IMR-90 (cell line): ENCODE measurements at regions not wholly inside any gene's neighbourhood (a gene's known extent, or its start where the extent isn't known, plus 50 kb on each side); places are given as distances from the start of the nearest gene placed in this dataset.

ENCODE experiments used
- BHLHE40 ChIP-seq: fragments of 150-350 bp; IDR thresholded peaks from 2 replicates; pipeline ENCODE4 v1.6.1; 2016; ENCODE audit warnings: mild to moderate bottlenecking, low read depth, low read length
- CHD1 ChIP-seq: IDR thresholded peaks from 2 replicates; pipeline ENCODE4 v1.6.1; 2012; ENCODE audit warnings: low read depth, low read length, improper control_type of control experiment
- CTCF ChIP-seq: conservative IDR thresholded peaks from 2 replicates; pipeline ENCODE4 v1.5.1; 2012; ENCODE audit warnings: mild to moderate bottlenecking, low read depth, low read length, improper control_type of control experiment
- ELK1 ChIP-seq: fragments of 150-350 bp; IDR thresholded peaks from 2 replicates; pipeline ENCODE4 v1.6.1; 2016; ENCODE audit warnings: low read depth, mild to moderate bottlenecking, low read length, moderate library complexity, borderline replicate concordance
- MXI1 ChIP-seq: IDR thresholded peaks from 2 replicates; pipeline ENCODE4 v1.6.1; 2012; ENCODE audit warnings: low read depth, mild to moderate bottlenecking, low read length, moderate library complexity, borderline replicate concordance
- POLR2A ChIP-seq: IDR thresholded peaks from 2 replicates; pipeline ENCODE4 v1.6.1; 2012; ENCODE audit warnings: mild to moderate bottlenecking, low read depth, low read length
- SMC3 ChIP-seq: fragments of 150-350 bp; IDR thresholded peaks from 2 replicates; pipeline ENCODE4 v1.6.1; 2016; ENCODE audit warnings: low read depth, mild to moderate bottlenecking, antibody characterized with exemption, low read length, moderate library complexity
- TF ChIP-seq, protein P1 (sequence below): fragments of 150-350 bp; IDR thresholded peaks from 2 replicates; pipeline ENCODE4 v1.6.1; 2017; ENCODE audit warnings: mild to moderate bottlenecking, antibody characterized with exemption, low read length, low read depth

DNA sequence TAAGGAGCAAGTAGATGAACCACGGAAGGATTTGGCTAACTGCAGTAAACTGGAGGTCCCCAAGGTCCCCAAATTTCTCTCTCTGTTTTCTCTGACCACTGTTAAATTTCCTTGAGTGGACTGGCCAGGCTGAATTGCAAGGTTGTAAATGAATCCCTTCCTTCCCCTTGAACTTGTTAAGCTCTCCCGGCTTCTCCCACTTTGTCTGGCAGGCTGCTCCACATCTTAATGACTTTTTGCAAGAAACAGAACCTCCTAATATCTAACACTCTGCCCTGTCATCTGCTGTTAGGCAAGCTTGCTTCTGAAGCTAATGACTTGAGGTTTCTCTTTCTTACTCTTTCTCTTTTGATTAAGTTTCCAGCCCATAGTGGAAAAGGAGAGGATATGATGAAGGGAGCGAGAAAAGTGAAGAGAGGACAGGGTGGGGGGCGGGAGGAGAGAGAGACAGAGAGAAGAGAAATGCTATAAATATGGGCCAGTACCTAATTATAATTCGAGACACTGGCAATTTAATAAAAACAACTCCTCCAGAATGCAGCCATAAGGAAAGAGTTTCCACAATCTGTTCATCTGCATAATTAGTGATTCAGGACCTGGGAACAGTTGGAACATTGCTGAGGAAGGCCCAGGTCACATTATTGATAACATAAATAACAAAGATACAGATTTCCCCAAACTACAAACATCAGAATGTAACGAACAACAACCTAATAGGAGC is 437.3 kb upstream of the MPDZ start:
- no peak for TF ChIP-seq ELK1
- no peak for TF ChIP-seq CTCF
- no peak for TF ChIP-seq MXI1
- no peak for TF ChIP-seq POLR2A
- no peak for TF ChIP-seq BHLHE40
- no peak for TF ChIP-seq SMC3
- TF ChIP-seq CHD1: no peak
- TF ChIP-seq, protein P1, sequence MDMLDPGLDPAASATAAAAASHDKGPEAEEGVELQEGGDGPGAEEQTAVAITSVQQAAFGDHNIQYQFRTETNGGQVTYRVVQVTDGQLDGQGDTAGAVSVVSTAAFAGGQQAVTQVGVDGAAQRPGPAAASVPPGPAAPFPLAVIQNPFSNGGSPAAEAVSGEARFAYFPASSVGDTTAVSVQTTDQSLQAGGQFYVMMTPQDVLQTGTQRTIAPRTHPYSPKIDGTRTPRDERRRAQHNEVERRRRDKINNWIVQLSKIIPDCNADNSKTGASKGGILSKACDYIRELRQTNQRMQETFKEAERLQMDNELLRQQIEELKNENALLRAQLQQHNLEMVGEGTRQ: no peak
